CD4-positive, alpha-beta T cell treated with Interleukin-15 for 1 hour (primary cell): ENCODE measurements at regions not wholly inside any gene's neighbourhood (a gene's known extent, or its start where the extent isn't known, plus 50 kb on each side); places are given as distances from the start of the nearest gene placed in this dataset.
"Not testable (repeated sequence)": the region's sequence is repeated elsewhere in the genome, so short reads cannot be mapped to it uniquely, and the experiment has no call there.

Experiments used
- DNase-seq: peaks from one replicate; pipeline ENCODE4 v3.0.0-alpha.2; 2020

- DNase-seq = no peak
These were observed 500.8 kb downstream of the MN1 start for GRCh38 chr22:27300536-27301285.

GRCh38 chr22:27302501-27302900, 499.1 kb downstream of the MN1 start:
- no peak for DNase-seq

GRCh38 chr22:27303718-27304117, 497.8 kb downstream of the MN1 start:
- DNase-seq = no peak

- DNase-seq = no peak
These were observed 494.8 kb downstream of the MN1 start for GRCh38 chr22:27306771-27307170.

GRCh38 chr22:27307545-27308247, 493.9 kb downstream of the MN1 start:
- DNase-seq = no peak

- DNase-seq = no peak
These were observed 493.0 kb downstream of the MN1 start for GRCh38 chr22:27308513-27308912.

- DNase-seq = no peak
These were observed 491.9 kb downstream of the MN1 start for GRCh38 chr22:27309697-27310096.

GRCh38 chr22:27310966-27311697, 490.4 kb downstream of the MN1 start:
- no peak for DNase-seq

GRCh38 chr22:27311698-27312550, 489.6 kb downstream of the MN1 start:
- DNase-seq = no peak

- DNase-seq = no peak
These were observed 489.0 kb downstream of the MN1 start for GRCh38 chr22:27312565-27312964.

GRCh38 chr22:27312966-27313855, 488.3 kb downstream of the MN1 start:
- no peak for DNase-seq

- no peak for DNase-seq
These were observed 487.2 kb downstream of the MN1 start for GRCh38 chr22:27314276-27314807.

GRCh38 chr22:27315833-27316232, 485.7 kb downstream of the MN1 start:
- no peak for DNase-seq

- DNase-seq = no peak
These were observed 484.5 kb downstream of the MN1 start for GRCh38 chr22:27317096-27317495.

GRCh38 chr22:27317971-27318428, 483.6 kb downstream of the MN1 start:
- DNase-seq = no peak

- no peak for DNase-seq
These were observed 483.0 kb downstream of the MN1 start for GRCh38 chr22:27318516-27318915.

- no peak for DNase-seq
These were observed 477.9 kb downstream of the MN1 start for GRCh38 chr22:27323661-27324060.

- DNase-seq = not testable (repeated sequence)
These were observed 476.6 kb downstream of the MN1 start for GRCh38 chr22:27324908-27325307.

- DNase-seq = no peak
These were observed 474.1 kb downstream of the MN1 start for GRCh38 chr22:27327497-27327896.

- no peak for DNase-seq
These were observed 473.4 kb downstream of the MN1 start for GRCh38 chr22:27327981-27328721.
